HL-60 (cell line): ENCODE measurements at regions not wholly inside any gene's neighbourhood (a gene's known extent, or its start where the extent isn't known, plus 50 kb on each side); places are given as distances from the start of the nearest gene placed in this dataset.

Experiments
- TF ChIP-seq, protein P1 (sequence below): IDR thresholded peaks from one replicate; pipeline ENCODE4 v1.5.1; 2011; ENCODE audit warnings: low read length, control low read depth, inconsistent platforms; ENCODE audit not compliant: insufficient read depth
- TF ChIP-seq, protein P2 (sequence below): IDR thresholded peaks from 2 replicates; pipeline ENCODE4 v1.6.1; 2012; ENCODE audit warnings: low read depth; ENCODE audit not compliant: insufficient replicate concordance

DNA sequence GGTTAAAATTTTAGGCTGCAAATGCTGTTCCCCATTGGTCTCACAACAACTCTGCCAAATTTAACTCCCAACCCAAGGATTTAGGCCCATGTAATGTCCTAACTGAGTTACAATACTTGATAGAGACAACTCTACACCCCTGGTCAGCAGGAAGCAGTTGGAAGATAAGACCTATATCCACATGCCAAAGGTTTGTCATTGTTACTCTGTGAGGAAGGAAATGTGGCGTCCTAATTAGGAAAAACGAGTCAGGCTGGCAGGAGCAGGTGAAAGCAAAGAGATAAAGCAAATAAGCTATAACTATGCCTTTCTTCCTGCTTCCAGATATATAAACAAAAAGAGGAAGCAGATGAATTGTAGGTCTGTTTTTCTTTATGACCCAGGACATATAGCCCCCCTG, 69.1 kb downstream of the SPIN4 start:
- TF ChIP-seq, protein P1, sequence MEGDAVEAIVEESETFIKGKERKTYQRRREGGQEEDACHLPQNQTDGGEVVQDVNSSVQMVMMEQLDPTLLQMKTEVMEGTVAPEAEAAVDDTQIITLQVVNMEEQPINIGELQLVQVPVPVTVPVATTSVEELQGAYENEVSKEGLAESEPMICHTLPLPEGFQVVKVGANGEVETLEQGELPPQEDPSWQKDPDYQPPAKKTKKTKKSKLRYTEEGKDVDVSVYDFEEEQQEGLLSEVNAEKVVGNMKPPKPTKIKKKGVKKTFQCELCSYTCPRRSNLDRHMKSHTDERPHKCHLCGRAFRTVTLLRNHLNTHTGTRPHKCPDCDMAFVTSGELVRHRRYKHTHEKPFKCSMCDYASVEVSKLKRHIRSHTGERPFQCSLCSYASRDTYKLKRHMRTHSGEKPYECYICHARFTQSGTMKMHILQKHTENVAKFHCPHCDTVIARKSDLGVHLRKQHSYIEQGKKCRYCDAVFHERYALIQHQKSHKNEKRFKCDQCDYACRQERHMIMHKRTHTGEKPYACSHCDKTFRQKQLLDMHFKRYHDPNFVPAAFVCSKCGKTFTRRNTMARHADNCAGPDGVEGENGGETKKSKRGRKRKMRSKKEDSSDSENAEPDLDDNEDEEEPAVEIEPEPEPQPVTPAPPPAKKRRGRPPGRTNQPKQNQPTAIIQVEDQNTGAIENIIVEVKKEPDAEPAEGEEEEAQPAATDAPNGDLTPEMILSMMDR: no peak
- TF ChIP-seq, protein P2, sequence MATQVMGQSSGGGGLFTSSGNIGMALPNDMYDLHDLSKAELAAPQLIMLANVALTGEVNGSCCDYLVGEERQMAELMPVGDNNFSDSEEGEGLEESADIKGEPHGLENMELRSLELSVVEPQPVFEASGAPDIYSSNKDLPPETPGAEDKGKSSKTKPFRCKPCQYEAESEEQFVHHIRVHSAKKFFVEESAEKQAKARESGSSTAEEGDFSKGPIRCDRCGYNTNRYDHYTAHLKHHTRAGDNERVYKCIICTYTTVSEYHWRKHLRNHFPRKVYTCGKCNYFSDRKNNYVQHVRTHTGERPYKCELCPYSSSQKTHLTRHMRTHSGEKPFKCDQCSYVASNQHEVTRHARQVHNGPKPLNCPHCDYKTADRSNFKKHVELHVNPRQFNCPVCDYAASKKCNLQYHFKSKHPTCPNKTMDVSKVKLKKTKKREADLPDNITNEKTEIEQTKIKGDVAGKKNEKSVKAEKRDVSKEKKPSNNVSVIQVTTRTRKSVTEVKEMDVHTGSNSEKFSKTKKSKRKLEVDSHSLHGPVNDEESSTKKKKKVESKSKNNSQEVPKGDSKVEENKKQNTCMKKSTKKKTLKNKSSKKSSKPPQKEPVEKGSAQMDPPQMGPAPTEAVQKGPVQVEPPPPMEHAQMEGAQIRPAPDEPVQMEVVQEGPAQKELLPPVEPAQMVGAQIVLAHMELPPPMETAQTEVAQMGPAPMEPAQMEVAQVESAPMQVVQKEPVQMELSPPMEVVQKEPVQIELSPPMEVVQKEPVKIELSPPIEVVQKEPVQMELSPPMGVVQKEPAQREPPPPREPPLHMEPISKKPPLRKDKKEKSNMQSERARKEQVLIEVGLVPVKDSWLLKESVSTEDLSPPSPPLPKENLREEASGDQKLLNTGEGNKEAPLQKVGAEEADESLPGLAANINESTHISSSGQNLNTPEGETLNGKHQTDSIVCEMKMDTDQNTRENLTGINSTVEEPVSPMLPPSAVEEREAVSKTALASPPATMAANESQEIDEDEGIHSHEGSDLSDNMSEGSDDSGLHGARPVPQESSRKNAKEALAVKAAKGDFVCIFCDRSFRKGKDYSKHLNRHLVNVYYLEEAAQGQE: no peak
